K562 (cell line): ENCODE measurements at regions not wholly inside any gene's neighbourhood (a gene's known extent, or its start where the extent isn't known, plus 50 kb on each side); places are given as distances from the start of the nearest gene placed in this dataset.

Experiments
- ATAC-seq: fragments of 200-7000 bp; cut with Tn5 transposase; 3 replicates; pipeline ENCODE4 v1.9.1; 2020; ENCODE audit warnings: moderate library complexity
- BruUV-seq: library from RNA; stranded (reverse); fragments of 400-500 nt; replicated peaks from 2 replicates; lab custom pipeline; 2021; lab: Mats Ljungman, UMichigan
- CTCF ChIA-PET: fragments of 300-600 bp; formaldehyde crosslinking; extraction: SDS; loops from one replicate; lab custom pipeline; 2021; ENCODE audit warnings: low intra/inter-chr PET ratio; lab: Yijun Ruan, JAX
- POLR2A ChIA-PET: fragments of 300-600, 350-650 bp; sonication (Branson Sonifier 250); formaldehyde crosslinking; extraction: SDS; loops from one replicate; lab custom pipeline; 2021; ENCODE audit warnings: antibody characterized with exemption, inconsistent platforms; lab: Yijun Ruan, JAX
- DNase-seq, 4 experiments: peaks; one replicate each; pipeline versions ENCODE4 v3.0.0 to v3.0.0-alpha.2; 2011 to 2018; ENCODE audit warnings: low spot score in 3 of 4, mixed read lengths in 3 of 4; ENCODE audit errors: extremely low read depth in 1 of 4
- FAIRE-seq: peaks from 2 replicates; lab custom pipeline; 2011; peaks lifted over from hg19 to GRCh38; lab: Jason Lieb, UNC
- H2AFZ ChIP-seq: 2 replicates; pipeline ENCODE4 v1.6.0; 2011; ENCODE audit warnings: low read depth, low read length, control low read depth, inconsistent platforms
- H3K27ac ChIP-seq: fragments of 200-600 bp; 3 replicates; pipeline ENCODE4 v1.8.0; 2011; ENCODE audit warnings: low read depth, mild to moderate bottlenecking, control low read depth, inconsistent platforms, low read length, moderate library complexity, mixed read lengths; ENCODE audit errors: extremely low read depth
- H3K27me3 ChIP-seq, 2 experiments: fragments of 300-600 bp in 1 of 2; 2 replicates in 1 of 2; 3 replicates in 1 of 2; pipeline versions ENCODE4 v1.6.0 to v1.8.0; 2011; ENCODE audit warnings: inconsistent platforms in 2 of 2, low read length in 2 of 2, mild to moderate bottlenecking in 1 of 2, mixed read lengths in 1 of 2, moderate library complexity in 1 of 2; ENCODE audit not compliant: control insufficient read depth in 2 of 2, insufficient read depth in 2 of 2
- H3K36me3 ChIP-seq: fragments of 300-600 bp; 3 replicates; pipeline ENCODE4 v1.8.0; 2011; ENCODE audit warnings: mild to moderate bottlenecking, low read length, inconsistent platforms; ENCODE audit not compliant: control insufficient read depth, insufficient read depth
- H3K4me1 ChIP-seq, 2 experiments: fragments of 200-600 bp in 1 of 2; replicated peaks in 1 of 2; 2 replicates in 1 of 2; 3 replicates in 1 of 2; pipeline versions ENCODE4 v1.5.1 to v1.8.0; 2011; ENCODE audit warnings: inconsistent platforms in 2 of 2, low read length in 2 of 2, mild to moderate bottlenecking in 1 of 2, mixed read lengths in 1 of 2, moderate library complexity in 1 of 2; ENCODE audit not compliant: control insufficient read depth in 2 of 2, insufficient read depth in 2 of 2
- H3K4me2 ChIP-seq: 2 replicates; pipeline ENCODE4 v1.6.1; 2011; ENCODE audit warnings: low read length, control low read depth, inconsistent platforms, mixed read lengths; ENCODE audit not compliant: insufficient read depth
- H3K4me3 ChIP-seq: fragments of 200-600 bp; sonication (generic), shearing (Covaris generic); 2 replicates; pipeline ENCODE4 v1.5.1; 2016; ENCODE audit warnings: control low read depth, inconsistent platforms
- H3K79me2 ChIP-seq: fragments of 200-600 bp; 3 replicates; pipeline ENCODE4 v1.8.0; 2011; ENCODE audit warnings: low read length, inconsistent platforms; ENCODE audit not compliant: control insufficient read depth, insufficient read depth
- H3K9ac ChIP-seq, 2 experiments: 2 replicates each; pipeline versions ENCODE4 v1.6.0 to v1.6.1; 2011; ENCODE audit warnings: low read depth in 2 of 2, low read length in 2 of 2, control low read depth in 1 of 2, inconsistent platforms in 1 of 2, mild to moderate bottlenecking in 1 of 2, mixed read lengths in 1 of 2; ENCODE audit not compliant: insufficient read depth in 1 of 2
- H3K9me1 ChIP-seq: one replicate; pipeline ENCODE4 v1.6.0; 2011; ENCODE audit warnings: inconsistent platforms, mild to moderate bottlenecking, low read length, moderate library complexity; ENCODE audit not compliant: control insufficient read depth, insufficient read depth
- H3K9me3 ChIP-seq: replicated peaks from 2 replicates; pipeline ENCODE4 v1.5.1; 2011; ENCODE audit warnings: low read depth, low read length, inconsistent platforms; ENCODE audit not compliant: control insufficient read depth, insufficient read depth
- H4K20me1 ChIP-seq: replicated peaks from 2 replicates; pipeline ENCODE4 v1.6.1; 2011; ENCODE audit warnings: low read length, inconsistent platforms, mixed read lengths; ENCODE audit not compliant: control insufficient read depth, insufficient read depth
- DEAF1 ChIP-seq: fragments of 450-650 bp; formaldehyde crosslinking; IDR thresholded peaks from 2 replicates; pipeline ENCODE4 v1.4.0; 2020; ENCODE audit warnings: mild to moderate bottlenecking, moderate library complexity
- MYC ChIP-seq, 2 experiments: fragments of 250-450 bp in 1 of 2; sonication (Bioruptor Pico) in 1 of 2; IDR thresholded peaks; 2 replicates each; pipeline versions ENCODE4 v1.5.1 to v1.6.1; 2012 to 2021; ENCODE audit warnings: low read depth in 2 of 2, borderline replicate concordance in 1 of 2, improper control_type of control experiment in 1 of 2, low read length in 1 of 2, mild to moderate bottlenecking in 1 of 2, moderate library complexity in 1 of 2
- TAF7 ChIP-seq: fragments of 450-650 bp; IDR thresholded peaks from 2 replicates; pipeline ENCODE4 v1.6.1; 2016; ENCODE audit warnings: missing genetic modification characterization, missing compliant biosample characterization
- TOE1 ChIP-seq, 2 experiments: fragments of 450-650 bp in 1 of 2; sonication (generic) in 1 of 2; formaldehyde crosslinking in 1 of 2; IDR thresholded peaks; 2 replicates each; pipeline versions ENCODE4 v1.7.1 to v1.8.0; 2016 to 2022; ENCODE audit warnings: borderline replicate concordance in 2 of 2, mild to moderate bottlenecking in 2 of 2, antibody characterized with exemption in 1 of 2, inconsistent platforms in 1 of 2, low read depth in 1 of 2, missing genetic modification reagents in 1 of 2, moderate library complexity in 1 of 2
- WGBS: fragments of 100-300 bp; shearing (Covaris generic); methylation state at CpG from one replicate; pipeline ENCODE4 v1.1.6; 2016; ENCODE audit warnings: low coverage, mixed read lengths; ENCODE audit not compliant: insufficient coverage; ENCODE audit errors: missing lambda C conversion rate; 5-methylcytosine and 5-hydroxymethylcytosine counted together
- in situ Hi-C: fragments of 300-500 bp; cut with MboI; formaldehyde crosslinking; loops from 4 replicates; pipeline ENCODE4 v1.15.0; 2018; ENCODE audit warnings: inconsistent platforms, mixed read lengths
- intact Hi-C: fragments of 100-400 bp; cut with micrococcal nuclease; formaldehyde crosslinking; loops from 2 replicates; pipeline ENCODE4 v1.14.2; 2022

GRCh38 chr5:9864791-9865190 lies 234.6 kb upstream of the TAS2R1 start:
- intact Hi-C loops = no loop called here
- no peaks in the 10 kb centered on the region for H3K79me2 ChIP-seq
- DNase-seq (no peak), FAIRE-seq (no peak), ATAC-seq (no peak)
- no peaks in the 10 kb centered on the region for H3K9me3 ChIP-seq
- no peaks in the 10 kb centered on the region for H3K4me1 ChIP-seq
- TF ChIP-seq MYC (IDR thresholded peaks at IDR 0.05; ENCODE audit: low read depth, low read length) (no peak), MYC (CRISPR knock-in tag; IDR thresholded peaks at IDR 0.05; ENCODE audit: borderline replicate concordance, low read depth) (no peak), TAF7 (no peak), TOE1 (IDR thresholded peaks at IDR 0.05; ENCODE audit: borderline replicate concordance) (no peak), TOE1 (CRISPR knock-in tag; IDR thresholded peaks at IDR 0.05; ENCODE audit: borderline replicate concordance, low read depth) (no peak), DEAF1 (no peak)
- H3K4me2 ChIP-seq = no peak overlapping the region
- H3K4me3 ChIP-seq = no peak overlapping the region
- H4K20me1 ChIP-seq = no peaks in the 10 kb centered on the region
- CTCF ChIA-PET = no interaction called here
- H3K36me3 ChIP-seq = no peaks in the 10 kb centered on the region
- POLR2A ChIA-PET = no interaction called here
- no peak overlapping the region for H2AFZ ChIP-seq
- 0% methylated on average over 3 of the region's 3 CpGs for WGBS
- H3K9me1 ChIP-seq = no peaks in the 10 kb centered on the region
- no TSS peak for BruUV-seq
- in situ Hi-C loops = no loop called here
- no peak overlapping the region for H3K9ac ChIP-seq
- no peaks in the 10 kb centered on the region for H3K27me3 ChIP-seq
- H3K27ac ChIP-seq = no peak overlapping the region
